HPDE6-E6E7 (cell line): ENCODE measurements at regions not wholly inside any gene's neighbourhood (a gene's known extent, or its start where the extent isn't known, plus 50 kb on each side); places are given as distances from the start of the nearest gene placed in this dataset.

Experiments
- DNase-seq: peaks from one replicate; pipeline ENCODE4 v3.0.0; 2011; ENCODE audit warnings: missing footprints; ENCODE audit errors: extremely low spot score

GRCh38 chr3:182212479-182213076 is 500.9 kb downstream of the SOX2 start:
- DNase-seq: peak; percentile 76

- no peak for DNase-seq
These were observed 502.7 kb downstream of the SOX2 start for GRCh38 chr3:182214416-182214815.

GRCh38 chr3:182215881-182216280 is 504.2 kb downstream of the SOX2 start:
- no peak for DNase-seq

- DNase-seq: no peak
These were observed 504.7 kb downstream of the SOX2 start for GRCh38 chr3:182216311-182216970.

GRCh38 chr3:182220013-182220412 is 508.3 kb downstream of the SOX2 start:
- DNase-seq: no peak

- no peak for DNase-seq
These were observed 508.7 kb downstream of the SOX2 start for GRCh38 chr3:182220471-182220870.

- no peak for DNase-seq
These were observed 515.3 kb downstream of the SOX2 start for GRCh38 chr3:182226995-182227394.

GRCh38 chr3:182233405-182233804 is 521.7 kb downstream of the SOX2 start:
- no peak for DNase-seq

GRCh38 chr3:182233957-182234356 is 522.2 kb downstream of the SOX2 start:
- no peak for DNase-seq

- DNase-seq: no peak
These were observed 523.2 kb downstream of the SOX2 start for GRCh38 chr3:182234881-182235280.

- DNase-seq: no peak
These were observed 523.8 kb downstream of the SOX2 start for GRCh38 chr3:182235504-182235903.

- DNase-seq: no peak
These were observed 526.4 kb downstream of the SOX2 start for GRCh38 chr3:182238126-182238525.

GRCh38 chr3:182239316-182239715 is 527.6 kb downstream of the SOX2 start:
- no peak for DNase-seq

GRCh38 chr3:182240474-182240873 is 528.7 kb downstream of the SOX2 start:
- DNase-seq: no peak

- DNase-seq: no peak
These were observed 529.6 kb downstream of the SOX2 start for GRCh38 chr3:182241196-182241765.

GRCh38 chr3:182241766-182242488 is 530.2 kb downstream of the SOX2 start:
- DNase-seq: no peak

GRCh38 chr3:182242489-182242942 is 530.8 kb downstream of the SOX2 start:
- no peak for DNase-seq

GRCh38 chr3:182243625-182244024 is 531.9 kb downstream of the SOX2 start:
- DNase-seq: no peak

- no peak for DNase-seq
These were observed 532.7 kb downstream of the SOX2 start for GRCh38 chr3:182244222-182244971.

GRCh38 chr3:182245059-182245458 is 533.3 kb downstream of the SOX2 start:
- DNase-seq: no peak

GRCh38 chr3:182246870-182247269 is 535.1 kb downstream of the SOX2 start:
- no peak for DNase-seq

- DNase-seq: no peak
These were observed 536.7 kb downstream of the SOX2 start for GRCh38 chr3:182248349-182248880.
